ENCODE measurements at regions not wholly inside any gene's neighbourhood (a gene's known extent, or its start where the extent isn't known, plus 50 kb on each side); places are given as distances from the start of the nearest gene placed in this dataset.
A peak's percentile ranks its signal among the peaks of the same experiment; 100 is the strongest.

- H3K36me3 ChIP-seq (ENCODE audit: insufficient read depth, low read length), result no peaks in the 10 kb centered on the region
- peak overlapping the region; percentile 31; the same call in 1 of the 2 replicates for H3K4me2 ChIP-seq (ENCODE audit: low read length)
- H3K27me3 ChIP-seq (ENCODE audit: insufficient read depth, low read length), result no peaks in the 10 kb centered on the region
- H3K9me2 ChIP-seq (ENCODE audit: low read depth, low read length), result no peaks in the 10 kb centered on the region
- TF ChIP-seq EZH2 (IDR thresholded peaks at IDR 0.05; ENCODE audit: borderline replicate concordance, low read length) (no peak), CTCF (IDR thresholded peaks at IDR 0.05; ENCODE audit: low read length) (no peak)
- no peaks in the 10 kb centered on the region for H3K79me2 ChIP-seq (ENCODE audit: insufficient read depth, low read length)
- H3K9me3 ChIP-seq (ENCODE audit: low read length), result no peaks in the 10 kb centered on the region
- H3K27ac ChIP-seq (ENCODE audit: low read depth, low read length, poor library complexity, severe bottlenecking), result peak overlapping the region; percentile 68
- H2AFZ ChIP-seq (ENCODE audit: low read length), result no peak overlapping the region
- no peaks in the 10 kb centered on the region for H4K20me1 ChIP-seq (ENCODE audit: insufficient read depth, low read length)
- no peak overlapping the region for H3K4me3 ChIP-seq (ENCODE audit: low read depth, low read length, poor library complexity, severe bottlenecking)
- H3K9ac ChIP-seq (ENCODE audit: low read length), result no peak overlapping the region; the same call in 1 of the 2 replicates
- peaks cover 63% of the 10 kb centered on the region for H3K4me1 ChIP-seq (ENCODE audit: insufficient read depth, low read length, severe bottlenecking)
- no peaks in the 10 kb centered on the region for H3F3A ChIP-seq (ENCODE audit: insufficient read depth, low read length)
Observed at GRCh38 chr2:62305421-62306176, 109.7 kb downstream of the B3GNT2 start.

- Histone ChIP-seq H3K4me1 (ENCODE audit: insufficient read depth, low read length, severe bottlenecking) (peaks cover 58% of the 10 kb centered on the region), H3K9me3 (ENCODE audit: low read length) (no peaks in the 10 kb centered on the region), H4K20me1 (ENCODE audit: insufficient read depth, low read length) (no peaks in the 10 kb centered on the region), H3K27ac (ENCODE audit: low read depth, low read length, poor library complexity, severe bottlenecking) (peak overlapping the region; percentile 68), H3K4me2 (ENCODE audit: low read length) (peak overlapping the region; percentile 31; the same call in 1 of the 2 replicates), H3K36me3 (ENCODE audit: insufficient read depth, low read length) (no peaks in the 10 kb centered on the region), H3K27me3 (ENCODE audit: insufficient read depth, low read length) (no peaks in the 10 kb centered on the region), H3K9ac (ENCODE audit: low read length) (no peak overlapping the region), H3K9me2 (ENCODE audit: low read depth, low read length) (no peaks in the 10 kb centered on the region), H3K79me2 (ENCODE audit: insufficient read depth, low read length) (no peaks in the 10 kb centered on the region), H3F3A (ENCODE audit: insufficient read depth, low read length) (no peaks in the 10 kb centered on the region), H2AFZ (ENCODE audit: low read length) (no peak overlapping the region), H3K4me3 (ENCODE audit: low read depth, low read length, poor library complexity, severe bottlenecking) (no peak overlapping the region)
- no peak for TF ChIP-seq EZH2 (IDR thresholded peaks at IDR 0.05; ENCODE audit: borderline replicate concordance, low read length)
- TF ChIP-seq CTCF (IDR thresholded peaks at IDR 0.05; ENCODE audit: low read length), result no peak
Observed at GRCh38 chr2:62304429-62305417, 108.8 kb downstream of the B3GNT2 start.

GRCh38 chr2:62303788-62304187 lies 107.9 kb downstream of the B3GNT2 start:
- Histone ChIP-seq H3K27ac (ENCODE audit: low read depth, low read length, poor library complexity, severe bottlenecking) (no peak overlapping the region), H3K4me2 (ENCODE audit: low read length) (no peak overlapping the region), H3K27me3 (ENCODE audit: insufficient read depth, low read length) (no peaks in the 10 kb centered on the region), H3K4me3 (ENCODE audit: low read depth, low read length, poor library complexity, severe bottlenecking) (no peak overlapping the region), H2AFZ (ENCODE audit: low read length) (no peak overlapping the region), H3K9me2 (ENCODE audit: low read depth, low read length) (no peaks in the 10 kb centered on the region), H3K36me3 (ENCODE audit: insufficient read depth, low read length) (no peaks in the 10 kb centered on the region), H3F3A (ENCODE audit: insufficient read depth, low read length) (no peaks in the 10 kb centered on the region), H3K79me2 (ENCODE audit: insufficient read depth, low read length) (no peaks in the 10 kb centered on the region), H3K4me1 (ENCODE audit: insufficient read depth, low read length, severe bottlenecking) (peaks cover 50% of the 10 kb centered on the region), H3K9me3 (ENCODE audit: low read length) (no peaks in the 10 kb centered on the region), H4K20me1 (ENCODE audit: insufficient read depth, low read length) (no peaks in the 10 kb centered on the region), H3K9ac (ENCODE audit: low read length) (no peak overlapping the region)
- TF ChIP-seq EZH2 (IDR thresholded peaks at IDR 0.05; ENCODE audit: borderline replicate concordance, low read length) (no peak), CTCF (IDR thresholded peaks at IDR 0.05; ENCODE audit: low read length) (no peak)

Measured in OCI-LY1 (cell line).